GM23248 (cell line): ENCODE measurements at regions not wholly inside any gene's neighbourhood (a gene's known extent, or its start where the extent isn't known, plus 50 kb on each side); places are given as distances from the start of the nearest gene placed in this dataset.

Experiments
- EZH2 ChIP-seq: fragments of 200-600 bp; sonication (generic); IDR thresholded peaks from 2 replicates; pipeline ENCODE4 v1.6.1; 2018; ENCODE audit warnings: antibody characterized with exemption, mild to moderate bottlenecking; ENCODE audit not compliant: insufficient read depth, poor library complexity, severe bottlenecking
- EZH2phosphoT487 ChIP-seq: fragments of 200-600 bp; sonication (generic); IDR thresholded peaks from 2 replicates; pipeline ENCODE4 v1.6.1; 2018; ENCODE audit warnings: antibody characterized with exemption, moderate library complexity, mild to moderate bottlenecking, low read depth; ENCODE audit not compliant: insufficient read depth

GRCh38 chr15:46386356-46386755 is 751.5 kb downstream of the SQOR start:
- TF ChIP-seq EZH2phosphoT487, result no peak
- no peak for TF ChIP-seq EZH2
